AG20443 (cell line): ENCODE measurements at regions not wholly inside any gene's neighbourhood (a gene's known extent, or its start where the extent isn't known, plus 50 kb on each side); places are given as distances from the start of the nearest gene placed in this dataset.

Experiments
- DNase-seq: peaks from one replicate; pipeline ENCODE4 v3.0.0; 2012; ENCODE audit warnings: low spot score, mixed read lengths

DNA sequence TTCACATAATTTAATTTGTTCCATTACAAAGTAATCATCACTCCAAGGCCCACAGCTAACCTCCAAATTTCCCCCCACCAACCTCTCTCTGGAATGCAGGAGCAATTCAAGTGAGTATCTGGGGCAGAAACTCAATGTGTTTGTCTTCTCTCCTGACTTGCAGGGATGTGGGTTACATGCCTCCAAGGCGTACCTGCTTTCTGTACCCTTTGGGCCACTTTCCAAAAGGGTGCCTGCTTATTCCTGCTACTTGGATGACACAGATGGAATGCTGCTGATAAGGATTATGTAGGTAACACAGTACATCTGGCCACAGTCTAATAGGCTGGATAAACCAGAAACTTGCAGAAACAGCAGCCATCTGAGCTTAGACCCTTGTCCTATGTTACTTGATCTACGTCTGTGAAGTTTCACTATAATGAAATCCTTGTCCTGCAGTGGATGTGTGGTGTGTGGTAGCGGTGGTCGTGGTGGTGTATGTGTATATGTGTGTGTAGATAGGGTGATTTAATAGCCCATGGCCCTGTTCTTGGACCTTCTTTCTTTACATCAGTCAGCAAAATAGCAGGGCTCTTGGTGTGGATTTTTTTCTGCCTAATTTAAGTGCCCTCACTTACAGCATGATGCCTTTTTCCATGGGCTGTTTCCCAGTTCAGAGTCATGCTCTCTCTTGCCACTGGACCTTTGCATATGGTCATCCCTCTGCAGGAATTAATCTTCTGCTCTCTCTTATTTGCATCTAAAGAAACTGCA is 175.9 kb downstream of the ZDHHC21 start:
- no peak for DNase-seq

DNA sequence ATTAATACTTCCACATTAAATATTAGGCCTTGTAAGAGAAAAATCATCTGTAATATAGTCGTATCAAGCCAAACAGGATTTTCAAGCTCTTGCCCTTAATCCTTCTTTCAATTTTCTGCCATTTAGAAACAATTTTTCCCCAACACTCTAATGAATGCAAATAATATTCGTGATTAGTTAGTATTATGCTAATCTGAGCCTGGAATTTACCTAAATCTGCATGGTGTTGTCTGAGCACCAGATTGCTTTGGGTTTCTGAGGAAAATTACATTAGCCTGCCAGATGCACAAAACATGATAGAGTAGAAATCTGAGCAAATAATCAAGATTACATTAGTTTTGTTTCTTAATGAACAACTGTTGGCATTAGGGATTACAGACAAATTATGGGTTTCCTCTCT is 176.6 kb downstream of the ZDHHC21 start:
- no peak for DNase-seq

DNA sequence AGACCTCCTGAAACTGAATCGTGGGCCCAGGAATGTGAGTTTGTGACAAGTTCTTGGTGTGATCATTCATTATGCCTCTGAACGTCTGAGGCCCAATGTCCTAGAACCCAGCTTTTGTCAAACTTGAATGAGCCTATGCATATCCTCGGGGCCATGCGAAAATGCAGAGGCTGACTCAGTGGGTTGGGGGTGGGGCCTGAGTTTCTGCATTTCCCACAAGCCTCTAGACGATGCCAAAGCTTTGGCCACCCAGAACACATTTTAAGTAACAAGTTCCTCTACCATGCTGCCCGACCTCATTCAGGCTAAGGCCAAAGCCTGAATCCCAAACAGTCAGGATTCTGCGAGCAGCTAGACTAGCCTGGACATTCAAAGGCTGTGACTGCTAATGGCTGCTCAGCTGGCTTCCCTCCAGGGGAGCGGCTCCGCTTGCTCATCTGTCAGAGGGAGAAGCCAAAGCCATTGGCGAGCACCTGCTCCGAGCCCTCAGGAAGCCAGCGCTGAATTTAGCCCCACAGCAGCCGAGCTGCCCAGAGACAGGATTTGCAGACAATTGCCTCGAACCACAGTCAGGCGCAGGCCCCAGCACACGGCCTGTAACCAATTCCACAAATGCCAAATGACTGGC is 177.5 kb downstream of the ZDHHC21 start:
- DNase-seq = no peak

DNA sequence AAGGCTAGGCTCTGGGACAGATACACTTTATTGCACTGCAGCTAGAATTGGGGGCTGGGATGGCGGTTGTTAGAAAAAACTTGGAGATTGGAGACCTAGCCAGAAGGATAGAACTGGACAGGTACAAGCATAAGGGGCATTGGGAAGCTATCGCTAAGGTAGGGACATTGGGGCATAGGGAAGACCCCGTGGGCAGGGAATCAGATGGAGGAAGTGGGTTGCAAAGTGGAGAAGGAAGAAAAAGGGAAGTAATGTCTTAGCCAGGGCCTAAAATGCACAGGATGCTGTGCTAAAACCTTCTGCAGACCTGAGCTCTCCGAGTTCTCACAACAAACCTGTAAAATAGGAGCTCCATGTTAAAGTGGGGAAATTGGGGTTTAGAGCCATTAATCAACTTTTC is 178.2 kb downstream of the ZDHHC21 start:
- no peak for DNase-seq

DNA sequence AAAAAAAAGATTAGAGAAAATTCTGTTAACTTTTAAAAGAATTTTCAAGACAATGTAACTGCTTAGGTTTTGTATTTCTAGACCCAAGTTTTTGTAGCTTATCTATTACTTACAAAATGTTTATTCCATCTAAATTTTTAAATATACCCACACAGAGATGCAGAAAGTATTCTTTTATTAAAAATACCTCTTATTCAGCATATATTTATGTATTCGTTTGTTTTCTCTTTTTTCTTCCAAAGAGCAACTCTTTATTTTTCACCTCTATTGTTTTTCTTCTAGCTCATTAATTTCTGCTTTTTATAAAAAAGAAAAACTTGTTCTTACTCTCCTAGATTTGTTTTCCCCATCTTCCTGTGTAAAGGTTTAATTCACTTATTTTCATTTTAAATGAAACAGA is 180.3 kb downstream of the ZDHHC21 start:
- DNase-seq = no peak

DNA sequence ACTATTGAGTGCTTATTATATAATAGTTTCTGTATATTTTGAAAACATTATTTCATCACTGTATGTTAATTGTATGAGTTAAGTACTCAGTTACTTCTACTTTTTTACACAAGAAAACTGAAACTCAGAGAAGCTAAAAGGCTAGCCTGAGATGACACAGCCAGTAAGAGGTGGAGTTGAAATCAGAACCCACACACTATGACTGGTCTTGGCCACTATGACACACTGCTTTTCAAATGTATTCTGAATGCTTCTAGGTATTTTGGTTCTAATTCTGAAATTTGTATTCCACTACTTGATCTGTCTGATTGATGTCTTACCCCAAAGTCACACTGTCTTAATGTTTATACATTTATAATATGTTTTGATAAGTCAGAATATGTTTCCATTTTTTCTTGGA is 181.8 kb downstream of the ZDHHC21 start:
- peak; percentile 40 for DNase-seq

DNA sequence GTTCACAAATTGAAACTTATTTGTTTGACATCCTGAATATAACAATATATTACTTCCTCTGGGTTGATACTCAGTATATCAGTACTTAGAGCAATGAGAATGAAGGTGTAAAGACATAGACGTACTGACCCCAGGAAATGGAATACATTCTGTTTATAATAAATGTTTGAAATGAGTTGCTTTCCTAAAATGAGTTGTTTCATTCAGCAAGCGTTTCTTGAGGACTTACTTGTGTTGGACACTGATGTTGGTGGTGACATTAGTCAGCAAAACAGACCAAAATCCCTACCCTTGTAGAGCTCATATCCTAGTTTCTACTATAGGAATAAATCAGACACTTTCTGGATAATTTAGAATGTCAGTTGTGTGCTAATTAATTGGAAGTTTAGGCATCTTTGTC is 184.3 kb downstream of the ZDHHC21 start:
- no peak for DNase-seq

DNA sequence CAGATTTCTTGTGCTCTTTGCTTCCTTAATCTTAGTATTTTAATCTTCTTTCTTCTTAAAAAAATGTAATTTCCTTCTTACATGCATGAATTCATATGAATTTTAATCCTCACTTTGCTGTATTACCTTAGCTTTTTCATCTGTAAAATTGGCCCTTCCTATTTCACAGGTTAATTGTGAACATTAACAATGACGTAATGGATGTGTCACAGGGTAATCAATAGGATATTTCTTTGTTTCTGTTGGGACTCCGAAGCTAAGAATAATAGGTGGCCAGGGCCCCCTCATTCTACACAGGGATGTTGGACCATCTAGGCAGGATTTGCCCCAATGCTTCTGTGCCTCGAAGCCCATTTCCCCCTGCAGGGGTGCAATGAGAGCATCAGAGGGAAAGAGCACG is 187.4 kb upstream of the NFIB start:
- DNase-seq = no peak

DNA sequence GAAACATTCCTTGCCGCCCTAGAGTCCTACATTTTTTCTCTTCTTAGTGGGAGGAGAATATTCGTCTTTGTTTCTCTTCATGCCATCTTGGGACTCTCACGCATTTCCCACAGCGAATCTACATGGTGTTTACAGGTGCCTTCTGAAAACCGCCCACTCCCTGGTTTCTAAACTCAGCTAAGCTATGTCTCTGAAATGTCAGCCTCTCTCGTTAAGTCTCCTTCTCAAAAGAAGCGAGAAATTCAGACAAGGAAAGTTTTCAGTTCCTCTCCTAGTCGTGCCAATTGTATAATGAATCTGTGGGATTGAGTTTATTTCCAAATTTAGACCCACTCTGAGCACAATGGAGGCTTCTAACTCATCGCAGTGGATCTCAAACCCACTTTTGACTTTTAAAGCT is 186.8 kb upstream of the NFIB start:
- DNase-seq = no peak

DNA sequence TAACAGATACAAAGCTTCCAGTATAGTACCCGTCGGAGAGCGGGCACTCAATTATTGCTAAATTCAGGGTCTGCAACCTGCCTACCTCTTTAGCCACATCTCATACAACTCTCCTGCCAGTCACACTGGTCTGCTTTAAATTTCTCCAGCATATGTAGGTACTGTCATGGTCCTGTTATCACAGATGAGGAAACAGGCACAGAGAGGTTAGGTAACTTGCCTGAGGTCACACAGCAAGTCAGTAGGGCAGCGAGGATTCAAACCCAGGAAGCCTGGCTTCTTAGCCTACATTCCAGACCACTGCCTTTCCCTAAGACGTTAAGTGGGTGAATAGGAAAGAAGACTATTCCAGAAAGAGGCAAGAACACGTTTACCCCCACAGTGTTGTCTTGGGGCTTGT is 186.0 kb upstream of the NFIB start:
- DNase-seq = no peak

DNA sequence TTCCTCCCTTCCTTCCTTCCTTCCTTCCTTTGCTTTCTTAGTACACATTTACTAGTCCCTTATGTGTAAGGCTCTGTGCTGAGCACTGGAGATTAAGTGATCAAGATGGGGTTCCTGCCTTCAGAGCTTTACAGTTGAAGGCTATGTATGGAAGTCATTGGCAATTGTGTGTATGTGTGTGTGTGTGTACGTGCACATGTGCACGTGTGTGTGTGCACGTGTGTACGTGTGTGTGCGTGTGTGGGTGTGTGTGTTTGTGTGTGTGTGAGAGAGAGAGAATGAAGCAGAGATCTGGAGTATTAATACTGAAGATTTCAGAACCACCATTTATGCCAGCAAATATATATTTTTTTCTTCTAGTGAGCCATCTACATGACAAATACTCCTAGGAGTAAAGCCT is 184.9 kb upstream of the NFIB start:
- DNase-seq = no peak

DNA sequence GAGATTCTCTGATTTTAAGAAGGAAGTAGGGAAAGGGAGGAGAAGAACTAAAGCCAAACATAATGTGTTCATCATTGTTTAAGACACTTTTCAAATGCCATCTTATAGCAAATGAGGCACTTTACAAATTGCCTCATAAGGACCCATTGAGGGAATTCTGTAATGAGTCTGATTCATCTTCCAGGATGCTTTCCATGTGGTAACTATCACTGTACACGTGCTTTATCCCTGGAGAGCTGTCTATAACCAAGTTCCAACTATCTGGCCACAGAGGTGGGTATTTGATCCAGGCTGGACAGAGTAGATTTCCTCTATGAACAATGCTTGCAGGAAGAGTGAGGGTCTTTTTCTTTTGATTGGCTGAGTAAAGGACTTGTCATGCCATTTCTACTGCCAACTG is 183.5 kb upstream of the NFIB start:
- DNase-seq = no peak

DNA sequence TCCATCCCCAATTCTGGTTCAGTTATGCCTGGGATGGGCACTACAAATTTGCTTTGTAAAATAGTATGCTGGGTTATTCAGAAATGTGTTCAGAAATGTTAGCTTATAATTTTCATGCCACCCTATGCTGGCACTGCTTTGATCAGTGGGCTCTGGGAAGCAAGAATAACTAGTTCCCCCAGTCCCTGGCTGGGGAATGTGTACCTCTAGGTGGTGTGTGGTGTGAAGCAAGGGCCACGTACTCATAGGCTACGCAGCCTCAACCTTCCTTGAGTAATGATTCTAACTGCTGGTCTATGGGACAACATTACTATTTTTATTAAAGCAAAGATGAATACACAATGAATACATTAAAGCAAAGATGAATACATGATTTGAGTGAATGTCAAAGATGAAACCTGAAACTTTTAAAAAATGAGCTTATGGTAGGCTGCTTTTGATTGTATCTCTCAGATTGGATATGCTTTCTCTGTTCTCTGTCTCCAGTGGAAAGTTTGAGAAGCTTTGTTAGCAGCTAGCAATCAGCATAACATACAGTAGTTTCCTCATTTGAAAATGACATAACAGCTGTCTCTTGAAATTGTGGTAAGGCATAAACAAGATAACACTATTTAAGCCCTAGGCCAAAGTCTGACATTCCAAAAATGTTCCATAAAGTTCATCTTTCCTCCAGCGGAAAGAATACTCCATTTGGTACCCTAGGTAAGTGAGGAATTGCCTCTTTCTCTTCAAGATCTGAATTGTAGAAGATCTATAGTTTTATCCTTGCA is 174.7 kb upstream of the NFIB start:
- no peak for DNase-seq

DNA sequence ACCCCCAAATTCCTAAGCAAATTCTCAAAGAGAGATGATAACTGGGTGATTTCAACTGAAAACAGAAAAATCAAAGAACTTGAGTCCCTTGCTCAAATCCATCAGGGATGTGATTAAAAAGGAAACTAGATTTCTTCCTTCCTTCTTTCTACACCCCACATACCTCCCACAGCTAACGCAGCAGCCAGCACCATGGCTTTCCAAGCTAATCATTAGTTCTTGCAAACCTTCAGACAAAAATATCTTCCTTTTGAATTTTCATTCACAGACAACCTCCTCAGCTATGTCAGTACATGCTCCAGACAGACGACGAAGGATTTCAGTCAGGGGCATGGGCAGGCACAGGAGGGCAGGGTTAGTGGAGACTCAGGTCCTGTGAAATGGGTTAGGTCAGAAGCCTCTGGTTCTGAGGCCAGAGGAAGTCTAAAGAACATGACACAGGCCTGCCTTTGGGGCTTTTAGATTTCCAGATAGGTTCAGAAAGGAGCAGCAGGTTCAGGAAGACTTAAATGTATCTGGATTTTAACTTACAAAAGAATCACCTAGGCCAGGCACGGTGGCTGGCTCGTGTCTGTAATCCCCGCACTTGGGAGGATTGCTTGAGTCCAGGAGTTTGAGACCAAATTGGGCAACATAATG is 173.7 kb upstream of the NFIB start:
- no peak for DNase-seq

DNA sequence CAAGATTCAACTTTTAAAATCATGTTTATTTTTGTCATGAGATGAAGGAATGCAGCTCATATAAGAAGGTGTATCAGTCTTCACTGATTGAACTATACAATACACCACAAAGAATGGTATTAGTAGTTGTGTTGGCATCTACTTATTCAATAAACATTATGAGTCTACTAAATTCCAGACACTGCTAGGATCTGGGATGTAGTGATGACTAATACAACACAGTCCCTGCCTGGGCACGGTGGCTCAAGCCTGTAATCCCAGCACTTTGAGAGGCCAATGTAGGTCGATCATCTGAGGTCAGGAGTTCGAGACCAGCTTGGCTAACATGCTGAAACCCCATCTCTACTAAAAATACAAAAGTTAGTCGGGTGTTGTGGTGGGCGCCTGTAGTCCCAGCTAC is 171.4 kb upstream of the NFIB start:
- no peak for DNase-seq

DNA sequence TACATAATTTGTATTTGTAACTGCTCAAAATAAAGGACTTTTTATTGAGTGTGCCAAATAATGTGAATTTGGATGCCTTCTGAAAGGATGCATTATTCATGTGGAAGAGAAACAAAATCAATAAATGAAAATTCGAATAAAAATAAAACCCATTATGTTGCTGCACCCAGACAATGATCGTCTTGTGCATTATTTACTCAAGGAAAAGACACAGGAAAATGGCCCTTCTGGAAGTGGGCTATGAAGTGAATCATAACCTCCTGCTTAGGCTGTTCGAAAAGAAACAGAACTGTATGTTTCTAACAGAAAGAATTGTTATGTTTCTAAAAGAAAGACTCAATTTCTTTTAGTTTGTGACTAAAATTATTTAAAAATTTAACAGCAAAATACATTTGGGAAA is 168.9 kb upstream of the NFIB start:
- no peak for DNase-seq

DNA sequence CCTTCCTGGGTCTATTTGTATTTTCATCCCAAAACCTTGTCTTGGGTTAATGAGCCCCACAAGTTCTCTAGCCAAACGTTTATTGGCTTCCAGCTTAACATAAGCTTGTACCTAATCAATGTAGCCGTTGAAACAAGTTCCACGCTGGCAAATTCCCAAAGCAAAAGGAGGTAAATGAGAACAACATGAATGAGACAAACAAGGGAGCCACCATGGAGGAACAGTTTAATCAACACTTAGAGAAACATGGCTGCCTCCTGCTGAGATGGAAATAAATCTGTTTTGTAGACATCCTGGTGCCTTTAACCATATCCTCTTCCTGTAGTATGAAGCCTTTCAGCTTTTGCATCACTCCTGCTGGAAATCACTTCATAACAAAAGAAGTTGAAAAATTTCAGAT is 166.6 kb upstream of the NFIB start:
- no peak for DNase-seq

DNA sequence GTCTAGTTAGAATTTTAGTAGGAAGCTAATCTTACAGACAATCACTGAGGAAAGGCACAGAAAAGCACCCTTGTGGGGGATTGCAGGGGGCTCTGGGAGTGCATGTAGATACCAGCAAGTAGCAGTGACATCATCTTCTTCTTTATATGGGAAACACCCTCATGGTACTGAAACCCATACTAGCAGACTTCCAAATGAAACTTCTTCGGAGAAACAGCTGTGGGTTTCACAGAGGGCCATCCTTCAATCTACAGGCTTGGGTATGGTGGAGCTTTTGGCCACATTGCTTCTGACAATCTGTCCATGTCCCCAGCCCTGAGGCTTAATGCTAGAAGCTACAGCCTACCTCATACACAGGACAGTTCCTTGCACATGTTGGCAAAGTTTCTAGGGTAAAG is 165.2 kb upstream of the NFIB start:
- no peak for DNase-seq

DNA sequence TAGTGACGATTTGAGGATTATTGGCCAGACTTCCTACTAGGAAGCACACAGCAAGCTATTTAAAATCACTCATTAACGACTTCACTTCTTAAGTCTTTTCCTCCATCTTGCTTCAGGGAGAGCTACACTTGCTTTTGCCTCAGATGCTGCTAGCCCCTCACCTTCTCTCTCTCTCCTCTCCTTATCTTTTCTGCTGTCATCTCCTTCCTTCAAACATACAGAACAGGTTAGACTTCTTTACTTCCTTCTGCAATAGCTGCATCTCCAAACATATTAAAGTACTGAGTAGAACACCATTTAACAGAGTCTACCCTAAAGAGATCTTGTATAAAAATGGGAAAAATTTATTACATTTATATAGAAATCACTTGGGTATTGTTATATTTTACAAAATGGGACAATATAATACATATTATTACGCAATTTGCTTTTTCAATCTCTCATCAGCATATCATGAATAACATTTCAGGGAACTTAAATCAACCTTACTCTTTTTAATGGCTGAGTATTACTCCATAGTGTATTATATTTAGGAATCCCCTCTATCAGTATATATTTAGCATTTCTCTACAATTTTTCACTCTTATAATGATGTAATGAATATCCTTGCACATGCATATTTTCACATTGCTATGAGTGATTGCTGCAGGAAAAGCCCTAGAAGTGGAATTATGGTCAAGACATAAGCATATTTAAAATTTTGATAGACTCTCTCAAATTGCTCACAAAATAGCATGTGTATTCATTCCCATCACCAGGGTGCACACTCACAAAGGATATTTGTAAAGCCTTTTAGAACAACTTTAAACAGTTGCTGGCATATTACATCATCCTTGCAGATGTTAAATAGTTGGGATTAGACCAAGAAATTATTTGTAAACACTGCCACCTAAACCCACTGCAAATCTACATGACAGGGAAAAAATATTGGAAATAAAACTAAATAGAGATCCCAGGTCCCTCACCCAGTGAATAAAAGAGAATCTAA is 164.5 kb upstream of the NFIB start:
- DNase-seq = no peak

DNA sequence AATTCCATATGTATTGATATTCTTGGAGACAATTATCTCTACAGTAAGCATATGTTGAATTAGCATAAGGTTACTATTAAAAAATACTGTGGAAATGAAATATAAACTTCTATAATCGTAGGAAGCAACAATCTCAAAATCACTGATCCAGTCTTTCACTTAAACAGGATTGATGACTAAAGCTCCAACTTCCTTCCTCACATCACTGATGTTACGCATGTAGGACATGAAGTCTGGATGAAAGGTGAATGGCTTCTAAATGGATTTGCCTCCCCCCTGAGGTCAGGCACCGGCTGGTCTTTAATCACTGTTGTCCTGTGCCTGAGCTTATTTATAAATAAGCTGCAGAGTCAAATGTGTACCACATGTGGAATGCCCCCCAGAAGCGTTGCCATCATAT is 157.1 kb upstream of the NFIB start:
- no peak for DNase-seq

DNA sequence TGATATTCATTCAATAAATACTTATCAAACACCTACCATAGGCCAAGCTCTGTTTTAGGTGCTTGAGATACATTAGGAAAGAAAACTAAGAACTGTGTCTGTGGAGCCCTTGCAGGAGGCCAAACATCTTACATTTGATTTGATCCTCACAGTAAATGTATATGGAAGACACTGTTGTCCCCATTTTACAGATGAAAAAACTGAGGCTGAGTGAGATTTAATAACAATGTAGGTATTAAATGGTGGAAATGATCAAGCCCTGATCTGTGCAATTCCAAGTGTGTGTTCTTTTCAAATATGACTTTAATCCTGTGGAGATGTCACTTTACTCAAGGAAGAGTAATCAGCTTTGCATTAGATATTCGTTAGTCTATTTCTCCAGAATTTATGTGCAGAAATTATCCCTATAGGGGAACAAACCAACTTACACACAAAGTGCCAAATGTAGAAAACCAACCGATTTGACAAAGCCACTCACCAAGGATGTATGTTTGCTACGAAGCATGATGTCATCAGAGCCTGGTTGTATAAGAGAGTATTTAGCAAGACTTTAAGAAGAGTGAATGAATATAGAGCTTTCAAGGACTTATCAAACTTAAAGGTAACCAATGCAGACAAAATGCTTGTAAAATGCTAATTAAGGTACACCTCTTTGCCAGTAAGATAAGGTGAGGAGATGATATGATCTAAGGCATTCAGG is 153.9 kb upstream of the NFIB start:
- DNase-seq = no peak
